Neural crest cell (in vitro differentiated cells): ENCODE measurements at regions not wholly inside any gene's neighbourhood (a gene's known extent, or its start where the extent isn't known, plus 50 kb on each side); places are given as distances from the start of the nearest gene placed in this dataset.

Experiments used
- DNase-seq: peaks from one replicate; pipeline ENCODE4 v3.0.0; 2021; ENCODE audit warnings: low read depth, mixed read lengths, low spot score
- H3K27ac Mint-ChIP-seq: one replicate; pipeline ENCODE4 v1.8.0; 2021; ENCODE audit warnings: mild to moderate bottlenecking, mixed read lengths; ENCODE audit not compliant: unreplicated experiment
- H3K27me3 Mint-ChIP-seq: 2 replicates; pipeline ENCODE4 v1.8.0; 2021; ENCODE audit warnings: low read depth, mild to moderate bottlenecking, mixed read lengths
- H3K36me3 Mint-ChIP-seq: 2 replicates; pipeline ENCODE4 v1.8.0; 2021; ENCODE audit warnings: low read depth, mild to moderate bottlenecking, mixed read lengths
- H3K4me1 Mint-ChIP-seq: 2 replicates; pipeline ENCODE4 v1.8.0; 2021; ENCODE audit warnings: mixed read lengths
- H3K4me3 Mint-ChIP-seq: one replicate; pipeline ENCODE4 v1.8.0; 2021; ENCODE audit warnings: mild to moderate bottlenecking, mixed read lengths
- H3K9me3 Mint-ChIP-seq: 2 replicates; pipeline ENCODE4 v1.8.0; 2021; ENCODE audit warnings: mixed read lengths
- CTCF ChIP-seq: fragments of 200-600 bp; sonication (generic); conservative IDR thresholded peaks from 2 replicates; pipeline ENCODE4 v1.5.0; 2021; ENCODE audit warnings: antibody characterized with exemption, mild to moderate bottlenecking

DNA sequence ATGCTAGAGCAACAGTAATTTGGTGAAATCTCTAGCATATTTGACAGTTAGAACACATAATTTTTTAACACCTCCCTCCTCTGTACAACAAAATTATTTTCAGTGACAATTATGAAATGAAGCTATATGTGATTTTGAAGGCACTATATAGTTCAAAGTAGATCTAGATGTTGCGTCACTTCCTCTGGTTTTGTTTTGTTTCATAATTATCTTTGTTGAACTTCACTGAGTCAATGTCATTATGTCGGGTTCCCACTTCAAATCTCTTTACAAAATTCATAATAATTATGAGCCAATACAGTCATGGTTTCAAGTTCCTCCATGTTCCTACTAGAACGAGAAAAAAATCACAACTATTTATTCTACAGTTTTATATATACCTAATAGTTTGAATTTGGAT is 254.8 kb upstream of the PLXNA2 start:
- DNase-seq = no peak
- no peak for TF ChIP-seq CTCF
- Mint-ChIP-seq H3K27ac (no peak overlapping the region), H3K27me3 (no peaks in the 10 kb centered on the region), H3K4me3 (no peak overlapping the region), H3K4me1 (no peaks in the 10 kb centered on the region), H3K36me3 (no peaks in the 10 kb centered on the region), H3K9me3 (no peaks in the 10 kb centered on the region)

GRCh38 chr1:208499601-208500000 is 255.4 kb upstream of the PLXNA2 start:
- Mint-ChIP-seq H3K4me3 (no peak overlapping the region), H3K36me3 (no peaks in the 10 kb centered on the region), H3K4me1 (no peaks in the 10 kb centered on the region), H3K27me3 (no peaks in the 10 kb centered on the region), H3K9me3 (no peaks in the 10 kb centered on the region), H3K27ac (no peak overlapping the region)
- TF ChIP-seq CTCF = no peak
- no peak for DNase-seq

- Mint-ChIP-seq H3K9me3 (no peaks in the 10 kb centered on the region), H3K27ac (no peak overlapping the region), H3K36me3 (no peaks in the 10 kb centered on the region), H3K4me1 (no peaks in the 10 kb centered on the region), H3K4me3 (no peak overlapping the region), H3K27me3 (no peaks in the 10 kb centered on the region)
- no peak for TF ChIP-seq CTCF
- no peak for DNase-seq
Measured at GRCh38 chr1:208500375-208500774, 256.2 kb upstream of the PLXNA2 start.

DNA sequence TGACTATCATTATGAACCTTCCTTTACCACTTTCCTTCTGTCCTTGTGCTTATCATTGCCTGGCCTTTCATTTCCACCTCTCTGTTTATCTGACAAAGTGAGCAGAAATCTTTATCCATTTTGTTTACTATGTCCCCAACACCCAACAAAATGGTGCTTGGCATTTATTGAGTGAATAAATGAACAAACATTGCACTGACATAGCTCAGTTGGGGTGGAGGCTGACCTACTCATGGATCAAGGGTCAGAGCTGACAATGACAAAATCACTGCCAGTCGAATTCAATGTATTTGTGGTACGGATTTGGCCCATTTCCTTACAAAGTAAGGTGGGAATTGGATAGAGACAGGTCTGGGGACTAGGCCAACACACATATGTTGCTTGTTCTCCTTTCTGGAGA is 257.4 kb upstream of the PLXNA2 start:
- Mint-ChIP-seq H3K36me3 (no peaks in the 10 kb centered on the region), H3K9me3 (no peaks in the 10 kb centered on the region), H3K27me3 (no peaks in the 10 kb centered on the region), H3K4me3 (no peak overlapping the region), H3K27ac (no peak overlapping the region), H3K4me1 (no peaks in the 10 kb centered on the region)
- no peak for TF ChIP-seq CTCF
- no peak for DNase-seq

GRCh38 chr1:208503787-208504186 is 259.6 kb upstream of the PLXNA2 start:
- H3K27ac Mint-ChIP-seq = no peak overlapping the region
- no peak overlapping the region for H3K4me3 Mint-ChIP-seq
- H3K27me3 Mint-ChIP-seq = peaks cover 3% of the 10 kb centered on the region
- DNase-seq = no peak
- no peak for TF ChIP-seq CTCF
- H3K9me3 Mint-ChIP-seq = no peaks in the 10 kb centered on the region
- no peaks in the 10 kb centered on the region for H3K4me1 Mint-ChIP-seq
- no peaks in the 10 kb centered on the region for H3K36me3 Mint-ChIP-seq

GRCh38 chr1:208506812-208507211 is 262.6 kb upstream of the PLXNA2 start:
- no peak for TF ChIP-seq CTCF
- H3K4me3 Mint-ChIP-seq = no peak overlapping the region
- H3K9me3 Mint-ChIP-seq = no peaks in the 10 kb centered on the region
- H3K27ac Mint-ChIP-seq = no peak overlapping the region
- peaks cover 3% of the 10 kb centered on the region for H3K27me3 Mint-ChIP-seq
- no peak for DNase-seq
- H3K36me3 Mint-ChIP-seq = no peaks in the 10 kb centered on the region
- H3K4me1 Mint-ChIP-seq = no peaks in the 10 kb centered on the region
